Calu3 (cell line): ENCODE measurements at regions not wholly inside any gene's neighbourhood (a gene's known extent, or its start where the extent isn't known, plus 50 kb on each side); places are given as distances from the start of the nearest gene placed in this dataset.

ENCODE experiments used
- BruUV-seq: library from RNA; stranded (reverse); fragments of 400-500 nt; replicated peaks from 2 replicates; lab custom pipeline; 2021; lab: Mats Ljungman, UMichigan
- CTCF ChIA-PET: fragments of 300-600 bp; sonication (Branson Sonifier 250); formaldehyde crosslinking; loops from one replicate; lab custom pipeline; 2022; ENCODE audit warnings: antibody characterized with exemption; lab: Charles Lee
- DNase-seq: peaks from one replicate; pipeline ENCODE4 v3.0.0; 2022
- H3K27ac Mint-ChIP-seq: one replicate; pipeline ENCODE4 v1.8.0; 2022; ENCODE audit warnings: mixed read lengths; ENCODE audit not compliant: unreplicated experiment
- H3K27me3 Mint-ChIP-seq: one replicate; pipeline ENCODE4 v1.8.0; 2022; ENCODE audit warnings: mixed read lengths; ENCODE audit not compliant: unreplicated experiment
- H3K36me3 Mint-ChIP-seq: one replicate; pipeline ENCODE4 v1.8.0; 2022; ENCODE audit warnings: mild to moderate bottlenecking, moderate library complexity, mixed read lengths; ENCODE audit not compliant: insufficient read depth, unreplicated experiment
- H3K4me1 Mint-ChIP-seq: one replicate; pipeline ENCODE4 v1.8.0; 2022; ENCODE audit warnings: mild to moderate bottlenecking, low read depth, mixed read lengths; ENCODE audit not compliant: unreplicated experiment
- H3K4me3 Mint-ChIP-seq: one replicate; pipeline ENCODE4 v1.8.0; 2022; ENCODE audit warnings: mild to moderate bottlenecking, low read depth, moderate library complexity, mixed read lengths; ENCODE audit not compliant: unreplicated experiment
- H3K9me3 Mint-ChIP-seq: one replicate; pipeline ENCODE4 v1.8.0; 2022; ENCODE audit warnings: low read depth, mixed read lengths; ENCODE audit not compliant: unreplicated experiment
- CTCF ChIP-seq: fragments of 200-600 bp; IDR thresholded peaks from one replicate; pipeline ENCODE4 v1.8.0; 2022; ENCODE audit warnings: antibody characterized with exemption; ENCODE audit not compliant: unreplicated experiment
- intact Hi-C: fragments of 100-400 bp; cut with micrococcal nuclease; formaldehyde crosslinking; loops from one replicate; pipeline ENCODE4 v1.10.0; 2022; ENCODE audit not compliant: unreplicated experiment

- no TSS peak for BruUV-seq
- no peaks in the 10 kb centered on the region for H3K36me3 Mint-ChIP-seq
Measured at GRCh38 chr11:15541079-15541478, 426.4 kb downstream of the INSC start.

GRCh38 chr11:15544353-15544752, 429.6 kb downstream of the INSC start:
- no peak for TF ChIP-seq CTCF
- intact Hi-C loops: no loop called here
- no peak for DNase-seq
- H3K27me3 Mint-ChIP-seq: no peaks in the 10 kb centered on the region
- CTCF ChIA-PET: no interaction called here
- H3K9me3 Mint-ChIP-seq: peaks cover 3% of the 10 kb centered on the region
- H3K4me1 Mint-ChIP-seq: no peaks in the 10 kb centered on the region
- H3K4me3 Mint-ChIP-seq: no peak overlapping the region
- no peak overlapping the region for H3K27ac Mint-ChIP-seq
- BruUV-seq: no TSS peak
- no peaks in the 10 kb centered on the region for H3K36me3 Mint-ChIP-seq

More at GRCh38 chr11:15541079-15541478, 426.4 kb downstream of the INSC start:
- peaks cover 3% of the 10 kb centered on the region for H3K9me3 Mint-ChIP-seq
- no peaks in the 10 kb centered on the region for H3K27me3 Mint-ChIP-seq
- no peaks in the 10 kb centered on the region for H3K4me1 Mint-ChIP-seq
- DNase-seq: no peak
- H3K27ac Mint-ChIP-seq: no peak overlapping the region
- intact Hi-C loops: no loop called here
- CTCF ChIA-PET: no interaction called here
- TF ChIP-seq CTCF: no peak
- no peak overlapping the region for H3K4me3 Mint-ChIP-seq

GRCh38 chr11:15547685-15548084, 433.0 kb downstream of the INSC start:
- no peaks in the 10 kb centered on the region for H3K4me1 Mint-ChIP-seq
- no TSS peak for BruUV-seq
- H3K27ac Mint-ChIP-seq: no peak overlapping the region
- no peaks in the 10 kb centered on the region for H3K36me3 Mint-ChIP-seq
- TF ChIP-seq CTCF: no peak
- no peak for DNase-seq
- no peaks in the 10 kb centered on the region for H3K27me3 Mint-ChIP-seq
- intact Hi-C loops: no loop called here
- H3K9me3 Mint-ChIP-seq: peaks cover 3% of the 10 kb centered on the region
- H3K4me3 Mint-ChIP-seq: no peak overlapping the region
- CTCF ChIA-PET: no interaction called here

GRCh38 chr11:15551901-15552851, 437.5 kb downstream of the INSC start:
- H3K4me3 Mint-ChIP-seq: no peak overlapping the region
- CTCF ChIA-PET: no interaction called here
- no TSS peak for BruUV-seq
- no peak overlapping the region for H3K27ac Mint-ChIP-seq
- no peaks in the 10 kb centered on the region for H3K9me3 Mint-ChIP-seq
- no peaks in the 10 kb centered on the region for H3K4me1 Mint-ChIP-seq
- no peak for DNase-seq
- intact Hi-C loops: no loop called here
- no peak for TF ChIP-seq CTCF
- H3K36me3 Mint-ChIP-seq: no peaks in the 10 kb centered on the region
- H3K27me3 Mint-ChIP-seq: no peaks in the 10 kb centered on the region
